ENCODE measurements at regions not wholly inside any gene's neighbourhood (a gene's known extent, or its start where the extent isn't known, plus 50 kb on each side); places are given as distances from the start of the nearest gene placed in this dataset.

DNA sequence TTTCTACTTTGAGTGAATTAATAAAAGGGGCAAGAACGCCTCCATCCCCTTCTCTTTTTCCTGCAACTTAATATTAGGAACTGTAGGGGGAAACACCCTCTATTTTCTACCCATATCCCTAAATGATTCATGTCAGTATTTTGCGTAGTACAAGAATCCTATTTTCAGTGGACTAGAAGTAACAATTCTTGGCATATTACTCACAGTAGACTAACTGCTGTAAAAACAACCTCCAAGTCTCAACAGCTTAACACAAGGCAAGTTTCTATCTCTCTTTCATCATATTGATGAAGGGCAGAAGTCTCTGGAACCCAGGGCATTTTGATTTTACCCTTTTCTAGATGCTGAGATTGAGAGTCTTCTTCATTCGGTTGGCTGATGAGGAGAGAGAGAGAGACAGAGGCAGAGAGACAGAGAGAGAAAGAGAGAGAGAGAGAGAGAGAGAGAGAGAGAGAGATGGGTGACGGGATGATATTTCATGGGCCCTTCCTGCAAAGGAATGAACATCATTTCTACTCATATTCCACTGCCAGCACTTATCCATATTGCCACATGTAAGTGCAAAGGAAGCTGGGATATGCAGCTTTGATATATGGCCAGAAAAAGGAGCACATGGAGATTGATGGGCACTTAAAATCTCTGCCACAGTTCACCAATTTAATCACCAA lies 481.6 kb downstream of the LPIN1 start:
- TF ChIP-seq EP300 (IDR thresholded peaks at IDR 0.05) (no peak), POLR2A (IDR thresholded peaks at IDR 0.05) (no peak), CTCF (IDR thresholded peaks at IDR 0.05) (no peak)
- no peak for DNase-seq (ENCODE audit: low spot score in 2 of 2)
- 72 to 91% methylated on average over 4 of the region's 4 CpGs for WGBS, 2 donors
- no peak overlapping the region for H3K4me3 ChIP-seq
- H3K27me3 ChIP-seq: no peaks in the 10 kb centered on the region
- H3K9me3 ChIP-seq: peaks cover 0 to 15% (median 0%) of the 10 kb centered on the region in 4 donors
- H3K4me1 ChIP-seq: peaks cover 0 to 4% (median 0%) of the 10 kb centered on the region in 4 donors
- no peaks in the 10 kb centered on the region for H3K36me3 ChIP-seq
- no peak overlapping the region for H3K27ac ChIP-seq

DNA sequence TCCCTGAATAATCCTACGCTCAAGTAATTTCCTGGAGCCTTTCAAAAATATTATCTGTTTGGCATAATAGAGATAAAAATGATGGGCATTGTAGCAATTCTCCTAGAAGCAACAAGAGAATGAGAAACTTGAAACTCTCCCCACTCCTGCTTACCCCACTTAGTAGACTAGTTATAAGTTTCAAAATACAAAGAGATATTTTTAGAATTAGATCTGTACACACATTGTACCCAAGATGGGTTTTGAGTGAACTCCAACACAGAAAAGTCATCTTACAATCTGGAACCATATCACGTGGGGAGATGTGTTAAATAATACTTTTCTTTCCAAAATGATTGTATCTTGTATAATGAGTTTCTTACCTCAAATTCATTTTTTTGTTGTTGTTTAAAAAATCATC lies 484.9 kb downstream of the LPIN1 start:
- DNase-seq (ENCODE audit: low spot score in 2 of 2): no peak
- Histone ChIP-seq H3K27me3 (no peaks in the 10 kb centered on the region), H3K27ac (no peak overlapping the region), H3K4me1 (peaks cover 0 to 4% (median 0%) of the 10 kb centered on the region in 4 donors), H3K9me3 (no peaks in the 10 kb centered on the region), H3K4me3 (no peak overlapping the region), H3K36me3 (no peaks in the 10 kb centered on the region)
- TF ChIP-seq EP300 (IDR thresholded peaks at IDR 0.05): no peak
- TF ChIP-seq POLR2A (IDR thresholded peaks at IDR 0.05): no peak
- no peak for TF ChIP-seq CTCF (IDR thresholded peaks at IDR 0.05)
- WGBS, 2 donors: 70 to 72% methylated on average over 2 of the region's 2 CpGs

GRCh38 chr2:12232876-12233275 lies 483.9 kb upstream of the TRIB2 start:
- no peaks in the 10 kb centered on the region for H3K27me3 ChIP-seq
- H3K4me3 ChIP-seq: no peak overlapping the region
- no peaks in the 10 kb centered on the region for H3K9me3 ChIP-seq
- no peaks in the 10 kb centered on the region for H3K36me3 ChIP-seq
- 57 to 66% methylated on average over 3 of the region's 3 CpGs for WGBS, 2 donors
- no peak overlapping the region for H3K27ac ChIP-seq
- H3K4me1 ChIP-seq: peaks cover 0 to 4% (median 0%) of the 10 kb centered on the region in 4 donors
- TF ChIP-seq EP300 (IDR thresholded peaks at IDR 0.05): no peak
- TF ChIP-seq POLR2A (IDR thresholded peaks at IDR 0.05): no peak
- TF ChIP-seq CTCF (IDR thresholded peaks at IDR 0.05): no peak
- DNase-seq (ENCODE audit: low spot score in 2 of 2): no peak

DNA sequence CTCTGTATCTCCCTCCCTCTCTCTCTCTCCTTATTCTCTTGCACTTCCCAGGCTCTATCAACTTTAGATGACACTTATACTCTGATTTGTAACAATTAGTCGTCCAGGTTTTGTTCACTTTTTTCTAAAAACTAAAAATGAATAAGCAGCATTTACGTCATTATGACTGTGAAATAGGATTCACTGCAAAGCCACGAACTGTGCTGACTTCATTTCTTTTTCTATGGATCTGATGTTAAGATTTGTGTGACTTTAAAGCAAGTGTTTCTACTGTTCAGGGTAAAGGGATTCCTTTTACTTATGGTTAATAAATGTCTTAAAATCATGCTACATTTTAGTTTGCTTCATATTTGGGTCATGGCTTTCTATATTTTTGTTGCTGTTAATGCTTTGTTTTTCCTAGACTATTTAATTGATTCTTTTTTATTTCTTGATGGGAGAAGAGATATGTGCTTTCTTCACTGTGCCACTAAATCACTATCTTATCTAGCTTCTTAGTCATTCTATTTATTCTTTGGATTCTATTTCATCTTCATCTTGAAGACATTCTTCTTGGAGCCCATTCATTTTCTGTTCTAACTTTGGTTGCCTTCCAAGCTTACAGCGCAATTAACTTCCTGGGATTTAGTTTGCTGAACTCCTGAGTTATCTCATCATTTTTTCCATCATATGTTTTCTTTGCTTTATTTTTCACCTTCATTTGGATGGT lies 480.4 kb upstream of the TRIB2 start:
- 60 to 69% methylated on average over 4 of the region's 4 CpGs for WGBS, 2 donors
- H3K27ac ChIP-seq: no peak overlapping the region

More for the DNA sequence above, 480.4 kb upstream of the TRIB2 start:
- DNase-seq (ENCODE audit: low spot score in 2 of 2): no peak
- no peaks in the 10 kb centered on the region for H3K36me3 ChIP-seq
- TF ChIP-seq EP300 (IDR thresholded peaks at IDR 0.05): no peak
- TF ChIP-seq CTCF (IDR thresholded peaks at IDR 0.05): no peak
- no peak for TF ChIP-seq POLR2A (IDR thresholded peaks at IDR 0.05)
- H3K4me1 ChIP-seq: no peaks in the 10 kb centered on the region
- no peak overlapping the region for H3K4me3 ChIP-seq
- no peaks in the 10 kb centered on the region for H3K27me3 ChIP-seq
- no peaks in the 10 kb centered on the region for H3K9me3 ChIP-seq

Data from tibial nerve (tissue), 4 donors.